NCI-H748 (cell line): ENCODE measurements at regions not wholly inside any gene's neighbourhood (a gene's known extent, or its start where the extent isn't known, plus 50 kb on each side); places are given as distances from the start of the nearest gene placed in this dataset.

Experiments used
- DNase-seq: peaks from one replicate; lab custom pipeline; 2025; ENCODE audit not compliant: unreplicated experiment; lab: John Stamatoyannopoulos, UW

DNA sequence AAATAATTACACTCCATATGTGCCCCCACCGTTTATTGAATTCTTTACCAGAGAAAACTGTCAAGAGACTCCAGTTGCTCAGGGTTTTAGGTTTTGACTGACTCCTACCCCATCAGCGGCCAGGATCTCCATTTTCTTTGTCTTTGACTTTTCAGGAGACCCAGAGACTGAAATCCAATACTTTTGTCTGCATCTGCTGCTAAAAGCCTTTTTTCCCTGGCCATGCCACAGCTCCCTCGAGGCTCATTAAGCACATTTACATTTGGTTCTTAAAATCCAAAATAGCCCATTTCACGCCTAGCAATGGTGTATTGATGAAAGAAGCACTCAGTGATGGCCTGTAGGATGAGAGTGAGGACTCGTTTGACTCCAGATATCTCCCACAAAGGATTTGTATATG is 332.6 kb upstream of the ACVR2A start:
- peak; percentile 9 for DNase-seq

DNA sequence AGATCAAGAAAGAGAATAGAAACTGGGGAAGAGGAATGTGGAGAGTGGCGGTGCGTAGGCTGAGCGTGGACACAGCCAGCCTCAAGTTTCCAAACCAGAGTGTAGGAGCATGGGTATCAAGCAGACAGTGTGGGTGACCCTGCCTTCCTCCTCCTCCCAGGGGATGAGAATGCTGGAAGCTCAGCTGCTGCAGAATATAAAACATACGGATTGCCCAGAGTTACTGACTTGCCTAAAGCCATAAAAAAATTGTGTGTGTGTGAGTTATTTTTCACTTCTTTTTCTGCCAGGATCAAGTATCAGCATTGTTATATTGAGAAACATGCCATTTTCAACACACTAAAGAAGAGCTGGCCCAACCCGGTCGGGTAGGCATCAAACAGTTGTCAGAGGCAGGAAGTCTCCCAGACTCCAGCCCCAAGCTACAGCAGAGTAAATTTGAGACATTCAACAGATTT is 333.3 kb upstream of the ACVR2A start:
- DNase-seq: no peak

- no peak for DNase-seq
Observed at GRCh38 chr2:147509821-147510220, 335.0 kb upstream of the ACVR2A start.

DNA sequence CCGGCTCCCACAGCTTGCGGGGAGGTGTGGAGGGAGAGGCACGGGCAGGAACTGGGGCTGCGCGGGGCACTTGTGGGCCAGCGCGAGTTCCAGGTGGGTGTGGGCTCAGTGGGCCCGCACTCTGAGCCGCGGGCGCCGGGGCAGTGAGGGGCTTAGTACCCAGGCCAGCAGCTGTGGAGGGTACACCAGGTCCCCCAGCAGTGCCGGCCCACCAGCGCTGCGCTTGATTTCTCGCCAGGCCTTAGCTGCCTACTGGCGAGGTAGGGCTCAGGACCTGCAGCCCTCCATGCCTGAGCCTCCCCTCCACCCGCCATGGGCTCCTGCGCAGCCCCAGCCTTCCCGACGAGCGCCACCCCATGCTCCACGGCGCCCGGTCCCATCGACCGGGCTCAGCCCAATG is 337.9 kb upstream of the ACVR2A start:
- DNase-seq: no peak

DNA sequence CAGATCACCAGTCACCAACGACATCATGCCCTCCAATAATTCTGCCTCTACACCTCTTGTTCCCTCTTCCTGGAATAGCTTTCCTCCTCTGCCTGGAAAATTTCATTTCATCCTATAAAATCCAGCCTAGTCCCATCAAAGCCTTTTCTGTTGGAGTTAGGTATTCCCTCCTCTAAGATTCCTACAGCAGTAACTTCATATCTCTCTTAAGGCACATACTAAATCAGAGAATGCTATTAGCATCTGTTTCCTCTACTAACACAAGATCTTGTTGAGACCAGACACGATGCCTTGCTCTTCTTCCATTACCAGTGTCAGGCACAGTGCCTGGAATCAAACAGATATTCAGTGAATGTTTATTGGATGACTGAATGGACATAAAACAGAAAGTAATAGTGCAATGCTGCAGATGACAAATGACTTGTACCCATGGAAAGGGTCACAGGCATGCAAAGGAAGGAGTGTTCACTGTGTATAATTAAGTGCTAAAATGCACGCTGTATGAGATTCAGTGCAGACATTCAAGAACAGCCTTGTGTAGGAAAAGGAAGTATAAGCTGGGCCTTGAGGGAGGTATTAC is 342.0 kb upstream of the ACVR2A start:
- DNase-seq: no peak

DNA sequence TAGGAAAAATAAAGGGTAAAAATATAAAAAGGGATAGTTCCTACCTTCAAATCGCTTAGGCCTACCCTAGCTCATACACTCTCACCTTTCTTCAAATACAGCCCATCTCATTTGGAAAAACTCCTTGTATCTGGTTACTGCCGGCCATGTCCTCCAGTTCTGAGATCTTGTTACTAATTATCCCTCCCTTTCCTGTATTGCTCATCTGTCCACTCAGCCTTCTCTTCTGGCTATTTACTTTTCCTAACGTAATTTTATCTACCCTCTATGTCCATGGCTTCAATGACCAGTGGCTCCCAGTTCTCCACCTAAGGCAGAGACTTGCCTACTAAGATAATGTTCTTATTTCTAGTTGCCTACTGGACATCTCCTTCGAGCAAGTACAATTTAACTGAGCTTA is 342.9 kb upstream of the ACVR2A start:
- DNase-seq: peak; percentile 54

- no peak for DNase-seq
Observed at GRCh38 chr2:147500819-147501395, 343.9 kb upstream of the ACVR2A start.

- DNase-seq: no peak
Observed at GRCh38 chr2:147500229-147500628, 344.6 kb upstream of the ACVR2A start.

GRCh38 chr2:147499785-147500184 is 345.0 kb upstream of the ACVR2A start:
- no peak for DNase-seq

GRCh38 chr2:147495734-147496133 is 349.1 kb upstream of the ACVR2A start:
- DNase-seq: no peak

GRCh38 chr2:147492471-147492870 is 352.4 kb upstream of the ACVR2A start:
- no peak for DNase-seq

GRCh38 chr2:147491506-147491905 is 353.3 kb upstream of the ACVR2A start:
- no peak for DNase-seq

- DNase-seq: no peak
Observed at GRCh38 chr2:147490401-147491261, 354.2 kb upstream of the ACVR2A start.

GRCh38 chr2:147488472-147488871 is 356.4 kb upstream of the ACVR2A start:
- no peak for DNase-seq

- DNase-seq: no peak
Observed at GRCh38 chr2:147487978-147488289, 356.9 kb upstream of the ACVR2A start.

DNA sequence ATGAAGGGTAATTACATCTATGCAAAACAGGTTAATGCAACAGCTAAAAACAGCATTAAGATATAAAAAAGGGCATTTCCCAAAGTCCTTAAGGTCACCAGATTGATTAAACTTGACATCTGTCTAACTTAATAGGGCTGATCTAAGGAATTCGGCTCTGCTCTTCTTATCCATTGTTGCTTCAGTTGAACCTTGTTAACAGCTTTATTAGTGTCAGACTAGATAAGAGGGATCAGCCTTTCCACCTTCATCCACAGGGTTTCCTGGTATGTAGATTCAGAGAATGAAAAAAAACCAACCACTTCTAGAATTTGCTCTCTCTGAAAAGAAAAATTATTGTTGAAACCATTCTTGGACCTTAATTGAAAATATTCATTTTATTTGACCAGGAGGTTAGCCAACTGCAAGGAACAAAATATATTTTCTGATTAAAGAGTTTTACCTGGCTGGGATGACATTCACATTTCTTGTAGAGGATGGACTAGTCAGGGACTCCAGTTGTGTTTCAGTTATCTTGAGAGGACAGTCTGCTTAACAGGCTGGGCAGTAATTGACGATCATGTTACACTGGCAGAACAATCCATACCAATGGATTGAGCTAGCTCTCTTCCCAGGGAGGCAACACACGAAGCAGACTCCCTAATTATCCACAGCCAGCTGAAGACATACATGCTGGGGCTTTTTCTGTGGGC is 357.4 kb upstream of the ACVR2A start:
- DNase-seq: peak; percentile 75

- DNase-seq: no peak
Observed at GRCh38 chr2:147485210-147485851, 359.5 kb upstream of the ACVR2A start.

DNA sequence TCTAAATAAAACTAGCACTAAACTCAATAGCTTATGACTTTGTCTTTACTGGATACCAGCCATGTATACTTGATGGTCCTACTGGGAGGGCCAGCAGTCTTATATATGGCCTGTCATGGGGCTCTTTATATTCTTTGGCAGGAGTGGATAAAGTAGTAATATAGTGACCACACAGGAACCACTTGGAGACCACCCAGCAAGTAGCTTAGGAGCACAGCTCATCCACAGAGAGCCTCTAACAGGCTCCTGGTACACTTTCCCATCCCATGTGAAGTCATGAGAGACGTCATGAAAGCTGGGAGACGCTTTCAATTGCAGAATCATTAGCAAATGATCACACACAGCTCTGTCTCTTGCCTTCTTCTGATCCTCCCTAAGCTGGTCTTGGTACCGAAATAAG is 360.9 kb upstream of the ACVR2A start:
- DNase-seq: no peak

- DNase-seq: no peak
Observed at GRCh38 chr2:147482916-147483669, 361.7 kb upstream of the ACVR2A start.

DNA sequence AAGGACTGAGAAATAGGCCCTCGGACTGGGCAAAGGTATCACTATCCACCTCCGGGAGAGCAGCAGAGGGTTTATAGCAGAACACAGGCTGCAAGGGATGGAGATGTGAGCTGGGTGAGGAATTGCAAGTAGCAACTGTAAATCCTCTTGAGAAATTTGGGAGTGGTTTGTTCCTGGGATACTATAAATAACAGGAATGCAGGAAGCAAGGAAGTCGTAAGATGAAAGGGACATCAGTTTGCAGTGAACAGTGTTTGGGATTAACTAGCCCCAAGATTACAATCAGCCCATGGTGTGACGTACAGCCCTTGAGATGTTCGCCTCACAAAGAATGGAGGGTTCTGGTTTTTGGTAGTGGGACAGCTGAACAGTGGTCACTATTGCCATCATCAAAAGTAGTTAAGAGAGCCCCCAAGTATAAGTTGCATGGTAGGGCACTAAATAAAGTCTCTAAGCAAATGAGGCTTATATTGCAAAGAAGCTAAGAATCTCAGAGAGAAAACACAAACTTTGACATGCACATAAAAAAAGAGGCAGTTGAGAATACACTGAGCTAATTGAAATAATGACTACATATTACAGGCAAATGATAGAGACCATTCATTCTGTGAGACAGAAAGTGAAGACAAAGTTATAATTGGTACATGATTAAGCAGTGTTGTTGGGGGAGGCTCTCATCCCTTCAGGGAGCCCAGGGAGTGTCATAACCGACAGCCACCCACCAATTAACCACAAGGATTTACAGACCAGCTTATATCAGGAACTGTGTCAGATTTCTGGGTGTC is 362.5 kb upstream of the ACVR2A start:
- no peak for DNase-seq
